Adipocyte (in vitro differentiated cells): ENCODE measurements at regions not wholly inside any gene's neighbourhood (a gene's known extent, or its start where the extent isn't known, plus 50 kb on each side); places are given as distances from the start of the nearest gene placed in this dataset.

Experiments used
- DNase-seq: peaks from one replicate; pipeline ENCODE4 v3.0.0-alpha.2; 2015; ENCODE audit warnings: low read depth
- H3K27me3 ChIP-seq: replicated peaks from 2 replicates; pipeline ENCODE4 v1.7.0; 2013; ENCODE audit warnings: mild to moderate bottlenecking, low read length, moderate library complexity; ENCODE audit not compliant: control insufficient read depth, insufficient read depth
- H3K36me3 ChIP-seq: 2 replicates; pipeline ENCODE4 v1.7.0; 2013; ENCODE audit warnings: low read length, mild to moderate bottlenecking, moderate library complexity; ENCODE audit not compliant: control insufficient read depth, insufficient read depth, severe bottlenecking
- H3K4me1 ChIP-seq: 2 replicates; pipeline ENCODE4 v1.7.0; 2013; ENCODE audit warnings: mild to moderate bottlenecking, low read length, moderate library complexity; ENCODE audit not compliant: control insufficient read depth, insufficient read depth
- H3K4me3 ChIP-seq: 2 replicates; pipeline ENCODE4 v1.7.0; 2013; ENCODE audit warnings: mild to moderate bottlenecking, low read length, moderate library complexity
- H3K9ac ChIP-seq: 2 replicates; pipeline ENCODE4 v1.7.0; 2013; ENCODE audit warnings: mild to moderate bottlenecking, low read length, moderate library complexity
- H3K9me3 ChIP-seq: 2 replicates; pipeline ENCODE4 v1.7.0; 2013; ENCODE audit warnings: mild to moderate bottlenecking, low read length, moderate library complexity; ENCODE audit not compliant: control insufficient read depth

GRCh38 chr5:166031926-166032325 lies 2259.5 kb upstream of the WWC1 start:
- H3K9ac ChIP-seq, result no peak overlapping the region
- no peak for DNase-seq
- H3K27me3 ChIP-seq, result no peaks in the 10 kb centered on the region
- H3K9me3 ChIP-seq, result no peaks in the 10 kb centered on the region
- no peaks in the 10 kb centered on the region for H3K4me1 ChIP-seq
- no peak overlapping the region for H3K4me3 ChIP-seq
- H3K36me3 ChIP-seq, result no peaks in the 10 kb centered on the region

- H3K4me3 ChIP-seq, result no peak overlapping the region
- H3K9me3 ChIP-seq, result no peaks in the 10 kb centered on the region
- H3K9ac ChIP-seq, result no peak overlapping the region
- no peaks in the 10 kb centered on the region for H3K36me3 ChIP-seq
- no peak for DNase-seq
- no peaks in the 10 kb centered on the region for H3K4me1 ChIP-seq
- H3K27me3 ChIP-seq, result no peaks in the 10 kb centered on the region
Observed at GRCh38 chr5:166032601-166033000, 2258.8 kb upstream of the WWC1 start.

- H3K4me3 ChIP-seq, result no peak overlapping the region
- no peak overlapping the region for H3K9ac ChIP-seq
- no peak for DNase-seq
- no peaks in the 10 kb centered on the region for H3K4me1 ChIP-seq
- no peaks in the 10 kb centered on the region for H3K36me3 ChIP-seq
- no peaks in the 10 kb centered on the region for H3K9me3 ChIP-seq
- no peaks in the 10 kb centered on the region for H3K27me3 ChIP-seq
Observed at GRCh38 chr5:166045961-166046360, 2245.5 kb upstream of the WWC1 start.

GRCh38 chr5:166046956-166047355 lies 2244.5 kb upstream of the WWC1 start:
- Histone ChIP-seq H3K36me3 (no peaks in the 10 kb centered on the region), H3K4me3 (no peak overlapping the region), H3K9ac (no peak overlapping the region), H3K27me3 (no peaks in the 10 kb centered on the region), H3K9me3 (no peaks in the 10 kb centered on the region), H3K4me1 (no peaks in the 10 kb centered on the region)
- no peak for DNase-seq

GRCh38 chr5:166050531-166050930 lies 2240.9 kb upstream of the WWC1 start:
- no peaks in the 10 kb centered on the region for H3K36me3 ChIP-seq
- H3K9me3 ChIP-seq, result no peaks in the 10 kb centered on the region
- no peak overlapping the region for H3K9ac ChIP-seq
- H3K4me3 ChIP-seq, result no peak overlapping the region
- DNase-seq, result no peak
- no peaks in the 10 kb centered on the region for H3K27me3 ChIP-seq
- H3K4me1 ChIP-seq, result no peaks in the 10 kb centered on the region

- H3K27me3 ChIP-seq, result no peaks in the 10 kb centered on the region
- H3K9me3 ChIP-seq, result no peaks in the 10 kb centered on the region
- no peaks in the 10 kb centered on the region for H3K4me1 ChIP-seq
- no peak overlapping the region for H3K9ac ChIP-seq
- H3K4me3 ChIP-seq, result no peak overlapping the region
- no peaks in the 10 kb centered on the region for H3K36me3 ChIP-seq
- no peak for DNase-seq
Observed at GRCh38 chr5:166058660-166059059, 2232.8 kb upstream of the WWC1 start.

- no peaks in the 10 kb centered on the region for H3K27me3 ChIP-seq
- no peaks in the 10 kb centered on the region for H3K4me1 ChIP-seq
- no peaks in the 10 kb centered on the region for H3K9me3 ChIP-seq
- no peak overlapping the region for H3K4me3 ChIP-seq
- no peaks in the 10 kb centered on the region for H3K36me3 ChIP-seq
- H3K9ac ChIP-seq, result no peak overlapping the region
- DNase-seq, result no peak
Observed at GRCh38 chr5:166062094-166062493, 2229.4 kb upstream of the WWC1 start.

GRCh38 chr5:166062719-166063118 lies 2228.7 kb upstream of the WWC1 start:
- Histone ChIP-seq H3K9ac (no peak overlapping the region), H3K9me3 (no peaks in the 10 kb centered on the region), H3K4me3 (no peak overlapping the region), H3K36me3 (no peaks in the 10 kb centered on the region), H3K4me1 (no peaks in the 10 kb centered on the region), H3K27me3 (no peaks in the 10 kb centered on the region)
- no peak for DNase-seq

GRCh38 chr5:166063261-166063660 lies 2228.2 kb upstream of the WWC1 start:
- Histone ChIP-seq H3K36me3 (no peaks in the 10 kb centered on the region), H3K9me3 (no peaks in the 10 kb centered on the region), H3K4me1 (no peaks in the 10 kb centered on the region), H3K4me3 (no peak overlapping the region), H3K27me3 (no peaks in the 10 kb centered on the region), H3K9ac (no peak overlapping the region)
- no peak for DNase-seq

- Histone ChIP-seq H3K36me3 (no peaks in the 10 kb centered on the region), H3K4me1 (no peaks in the 10 kb centered on the region), H3K9ac (no peak overlapping the region), H3K27me3 (no peaks in the 10 kb centered on the region), H3K4me3 (no peak overlapping the region), H3K9me3 (no peaks in the 10 kb centered on the region)
- DNase-seq, result no peak
Observed at GRCh38 chr5:166068547-166069335, 2222.7 kb upstream of the WWC1 start.

GRCh38 chr5:166073901-166074581 lies 2217.4 kb upstream of the WWC1 start:
- H3K4me3 ChIP-seq, result no peak overlapping the region
- no peaks in the 10 kb centered on the region for H3K27me3 ChIP-seq
- no peak overlapping the region for H3K9ac ChIP-seq
- H3K9me3 ChIP-seq, result no peaks in the 10 kb centered on the region
- DNase-seq, result no peak
- no peaks in the 10 kb centered on the region for H3K4me1 ChIP-seq
- H3K36me3 ChIP-seq, result no peaks in the 10 kb centered on the region
